Left cardiac atrium (tissue), 4 donors: ENCODE measurements at regions not wholly inside any gene's neighbourhood (a gene's known extent, or its start where the extent isn't known, plus 50 kb on each side); places are given as distances from the start of the nearest gene placed in this dataset.

Experiments used
- ATAC-seq, 2 donors: fragments of 200-7000 bp; cut with Tn5 transposase; one replicate each; pipeline ENCODE4 v1.9.1; 2020; ENCODE audit warnings: mild to moderate bottlenecking in 2 of 2, moderate library complexity in 2 of 2
- DNase-seq: peaks from one replicate; pipeline ENCODE4 v3.0.0-alpha.2; 2020
- intact Hi-C, 2 donors: fragments of 100-400 bp; cut with DNase I; formaldehyde crosslinking; loops; one replicate each; pipeline versions ENCODE4 v1.14.1 to v1.15.1; 2022 to 2023
- donor health status: DM: no; HTN: yes; CAD: no.
- donor health status: DM: no; HTN: yes; CAD: no; lungs with severe emphysema.
- donor health status: DM: yes; HTN: yes; CAD: no.
- donor health status: Dilated cardiomyopathy.

GRCh38 chr5:143576711-143577484, 173.4 kb upstream of the NR3C1 start:
- intact Hi-C loops, result no loop called here
- DNase-seq (peak; percentile 28), ATAC-seq (no peak)

DNA sequence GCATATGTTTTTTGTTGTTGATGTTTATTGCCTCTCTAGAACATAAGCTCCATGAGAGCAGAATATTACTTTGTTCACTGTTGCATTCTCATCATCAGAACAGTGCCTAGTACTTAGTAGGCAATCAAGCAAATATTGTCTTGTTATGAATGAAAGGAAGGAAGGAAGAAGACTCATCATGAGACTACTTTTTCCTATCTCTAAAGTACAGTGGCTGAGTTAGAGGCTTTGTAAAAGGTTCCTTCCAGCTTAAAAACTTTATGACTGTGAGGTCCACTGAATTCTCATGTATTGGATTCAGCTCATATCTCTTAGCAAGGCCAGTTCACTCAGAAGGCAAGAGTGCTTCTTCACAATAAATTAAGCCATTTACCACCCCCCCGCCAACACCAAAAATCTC, 171.8 kb upstream of the NR3C1 start:
- ATAC-seq (no peak), DNase-seq (no peak)
- intact Hi-C loops, result no loop called here

- ATAC-seq, result peak in 1 of 2 donors; percentile 22
- intact Hi-C loops, result no loop called here
- DNase-seq, result no peak
Measured at GRCh38 chr5:143574236-143574635, 170.8 kb upstream of the NR3C1 start.

GRCh38 chr5:143573568-143574170, 170.2 kb upstream of the NR3C1 start:
- intact Hi-C loops, result no loop called here
- DNase-seq (no peak), ATAC-seq (peak in 1 of 2 donors; percentile 47)

GRCh38 chr5:143572671-143573070, 169.2 kb upstream of the NR3C1 start:
- DNase-seq, result no peak
- intact Hi-C loops, result no loop called here
- ATAC-seq, result no peak

GRCh38 chr5:143571642-143572624, 168.4 kb upstream of the NR3C1 start:
- ATAC-seq (no peak), DNase-seq (no peak)
- intact Hi-C loops, result no loop called here

- ATAC-seq (no peak), DNase-seq (no peak)
- intact Hi-C loops, result no loop called here
Measured at GRCh38 chr5:143570989-143571388, 167.5 kb upstream of the NR3C1 start.

DNA sequence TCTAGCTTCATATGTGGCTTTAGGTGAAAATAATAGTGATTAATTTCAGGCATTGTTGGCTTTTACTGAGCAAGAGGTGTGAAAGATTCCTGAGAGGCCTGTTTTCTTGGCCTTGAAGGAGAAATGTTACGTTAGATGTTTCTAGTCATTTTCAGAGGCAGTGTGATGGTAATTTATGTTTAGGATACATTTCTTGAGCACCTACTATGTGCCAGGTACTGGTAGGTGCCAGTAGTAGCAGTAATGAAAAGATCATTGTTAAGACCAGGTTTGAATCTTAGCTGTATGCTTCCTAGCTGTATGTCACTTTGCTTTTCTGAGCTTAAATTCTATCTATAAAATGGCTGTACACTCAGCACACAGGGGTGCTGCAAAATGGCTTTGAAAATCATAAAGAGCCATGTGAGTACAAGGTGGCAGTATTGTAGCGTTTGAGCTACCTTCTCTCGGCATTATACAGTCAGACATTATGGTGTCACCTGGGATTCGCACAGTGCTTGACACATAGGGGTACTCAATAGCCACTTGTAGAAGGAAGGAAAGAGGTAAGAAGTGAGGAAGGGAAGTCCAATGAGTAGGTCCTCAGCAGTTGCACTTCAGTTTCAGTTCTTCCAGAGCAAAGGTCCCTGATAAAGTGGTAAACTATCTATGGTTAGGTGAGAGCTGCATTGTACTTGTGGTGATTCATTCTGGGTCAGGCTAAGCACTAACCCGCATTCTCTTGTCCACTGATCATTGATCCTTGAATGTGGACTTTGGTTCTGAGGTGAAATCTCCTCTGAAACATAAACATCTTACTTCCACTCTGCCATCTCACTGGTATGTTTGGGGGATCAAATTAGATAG, 166.5 kb upstream of the NR3C1 start:
- intact Hi-C loops, result no loop called here
- DNase-seq (no peak), ATAC-seq (no peak)

DNA sequence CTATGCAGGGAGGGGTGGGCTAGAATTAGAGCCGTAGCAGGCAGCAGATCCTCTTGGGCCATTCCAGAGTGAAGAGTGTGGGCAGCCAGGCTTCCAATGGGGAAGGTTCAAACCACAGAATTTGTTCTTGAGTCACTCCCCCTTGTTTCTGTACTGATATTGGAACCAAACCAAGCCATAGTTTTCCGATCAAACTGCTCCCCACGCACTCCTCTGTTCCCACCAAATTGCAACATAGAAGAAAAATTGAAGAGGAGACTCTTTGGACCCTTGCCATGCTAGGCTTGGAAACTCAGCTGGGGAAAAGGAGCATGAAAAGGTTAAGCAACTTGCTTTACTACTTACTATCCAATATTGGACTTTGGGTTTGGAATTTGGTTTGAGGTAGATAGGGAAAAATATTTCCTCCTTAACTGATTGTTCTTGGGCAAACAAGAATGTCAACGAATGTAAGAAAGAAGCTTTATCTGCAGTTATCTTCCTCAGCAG, 165.8 kb upstream of the NR3C1 start:
- ATAC-seq (peak in 1 of 2 donors; percentile 12), DNase-seq (no peak)
- intact Hi-C loops, result no loop called here

DNA sequence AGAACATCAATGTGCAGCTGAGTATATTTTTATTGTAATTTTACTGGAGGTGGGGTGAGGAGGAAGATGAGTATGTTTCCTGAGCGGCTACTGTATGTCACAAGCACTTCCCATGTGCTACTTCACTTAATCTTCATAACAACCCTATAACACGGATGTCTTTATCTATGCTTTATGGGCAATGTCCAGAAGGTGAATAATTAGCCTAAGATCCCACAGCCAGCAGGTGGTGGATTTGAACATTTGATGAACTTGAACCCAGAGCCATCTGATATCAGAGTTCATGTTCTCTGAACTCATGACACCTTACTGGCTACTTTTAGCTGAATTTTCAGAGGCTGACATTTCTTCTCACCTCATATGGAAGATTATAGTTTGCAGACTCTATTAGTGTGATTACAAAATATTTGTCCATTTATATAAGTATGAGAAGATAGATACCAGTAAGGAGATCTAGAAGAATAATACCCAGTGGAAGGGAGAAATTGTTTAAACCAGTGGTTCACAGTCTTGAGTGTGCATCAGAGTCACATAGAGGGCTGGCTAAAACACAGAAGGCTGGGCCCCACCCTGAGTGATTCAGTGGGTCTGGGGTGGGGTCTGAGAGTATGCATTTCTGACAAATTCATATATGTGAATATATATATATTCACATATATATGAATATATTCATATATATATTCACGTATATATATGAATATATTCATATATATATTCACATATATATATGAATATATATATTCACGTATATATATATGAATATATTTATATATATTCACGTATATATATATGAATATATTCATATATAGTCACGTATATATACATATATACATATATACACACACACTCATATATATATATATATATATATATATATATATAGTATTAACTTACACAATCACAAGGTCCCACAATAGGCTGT, 164.4 kb upstream of the NR3C1 start:
- ATAC-seq (no peak), DNase-seq (no peak)
- intact Hi-C loops, result no loop called here

DNA sequence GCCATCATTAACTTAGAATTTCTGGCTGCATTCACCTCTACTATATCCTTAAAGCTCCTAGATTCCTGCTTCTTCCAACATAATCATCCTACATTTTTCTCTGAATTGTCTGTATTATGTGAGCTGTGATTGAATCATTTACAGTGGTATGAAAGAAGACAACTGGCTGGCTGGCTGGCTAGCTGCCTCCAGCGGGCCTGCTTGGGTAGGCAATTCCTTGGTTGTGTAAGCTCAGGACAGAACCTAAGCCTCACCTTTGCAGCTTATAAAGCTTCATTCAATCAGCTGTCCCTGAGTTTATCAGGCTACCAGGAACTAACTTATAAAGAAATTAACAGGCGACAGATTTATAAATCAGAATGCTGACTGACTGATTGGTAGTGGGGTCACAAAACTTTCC, 162.7 kb upstream of the NR3C1 start:
- DNase-seq (no peak), ATAC-seq (no peak)
- intact Hi-C loops, result no loop called here

DNA sequence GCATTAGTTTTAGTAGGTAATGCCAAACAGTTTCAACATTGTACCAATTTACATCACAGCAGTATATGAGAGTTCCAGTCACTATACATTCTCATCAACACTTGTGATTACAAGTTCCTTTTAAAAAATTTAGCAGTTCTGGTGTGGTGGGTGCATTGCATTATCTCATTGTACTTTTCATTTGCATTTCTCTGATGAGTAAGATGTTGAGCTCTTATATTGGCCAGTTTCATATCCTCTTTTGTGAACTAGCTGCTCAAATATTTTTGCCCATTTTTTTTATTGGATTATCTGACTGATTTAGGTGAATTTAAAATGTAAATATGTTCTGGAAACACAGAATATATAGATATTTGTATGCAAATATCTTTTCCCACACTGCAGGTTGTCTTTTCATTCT, 160.9 kb upstream of the NR3C1 start:
- intact Hi-C loops, result no loop called here
- DNase-seq (no peak), ATAC-seq (no peak)

GRCh38 chr5:143562935-143563334, 159.4 kb upstream of the NR3C1 start:
- ATAC-seq (peak; percentile 95 to 96), DNase-seq (peak; percentile 50)
- intact Hi-C loops, result no loop called here

DNA sequence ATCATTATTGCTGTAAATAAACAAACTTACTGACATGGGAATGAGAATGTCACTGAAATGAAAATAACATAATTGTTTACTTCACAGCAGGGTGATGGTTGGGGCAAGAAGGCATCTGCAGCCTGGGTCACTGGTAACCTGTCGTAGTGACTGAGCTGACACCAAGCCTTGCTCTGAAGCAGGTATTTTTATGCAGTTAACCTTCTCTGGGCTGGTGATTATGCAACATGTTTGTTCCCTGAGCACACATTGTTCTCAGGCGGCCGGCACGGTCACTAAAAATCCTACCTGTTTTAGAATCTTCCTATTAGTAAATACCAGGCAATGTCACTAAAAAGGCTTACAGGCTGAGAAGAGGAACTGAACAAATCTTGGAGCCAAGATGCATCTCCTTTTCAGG, 157.7 kb upstream of the NR3C1 start:
- DNase-seq, result no peak
- ATAC-seq, result no peak

GRCh38 chr5:143560378-143560777, 156.9 kb upstream of the NR3C1 start:
- DNase-seq (no peak), ATAC-seq (no peak)
- intact Hi-C loops, result no loop called here

More for the DNA sequence above, 157.7 kb upstream of the NR3C1 start:
- intact Hi-C loops, result no loop called here

GRCh38 chr5:143559586-143560109, 156.2 kb upstream of the NR3C1 start:
- intact Hi-C loops, result no loop called here
- DNase-seq, result no peak
- ATAC-seq, result no peak

- ATAC-seq (no peak), DNase-seq (no peak)
- intact Hi-C loops, result no loop called here
Measured at GRCh38 chr5:143558048-143558447, 154.6 kb upstream of the NR3C1 start.
